Motor neuron (in vitro differentiated cells): ENCODE measurements at regions not wholly inside any gene's neighbourhood (a gene's known extent, or its start where the extent isn't known, plus 50 kb on each side); places are given as distances from the start of the nearest gene placed in this dataset.

Experiments used
- ATAC-seq, 8 experiments: fragments of 200-7000 bp; cut with Tn5 transposase; replicated peaks in 6 of 8; 2 replicates each; pipeline ENCODE4 v1.8.0; 2021; ENCODE audit warnings: mild to moderate bottlenecking in 8 of 8, moderate library complexity in 8 of 8
- H3K27ac ChIP-seq, 2 donors: fragments of 250-450 bp; sonication (Bioruptor Pico); 2 replicates each; pipeline ENCODE4 v1.9.0; 2021; ENCODE audit warnings: antibody characterized with exemption in 2 of 2, mild to moderate bottlenecking in 2 of 2, moderate library complexity in 1 of 2
- H3K4me1 ChIP-seq, 2 donors: fragments of 250-450 bp; sonication (Bioruptor Pico); replicated peaks in 1 of 2; 2 replicates each; pipeline ENCODE4 v1.6.1; 2021; ENCODE audit warnings: antibody characterized with exemption in 2 of 2, mild to moderate bottlenecking in 2 of 2, moderate library complexity in 1 of 2
- H3K4me3 ChIP-seq, 5 donors: fragments of 250-450 bp; sonication (Bioruptor Pico); 2 replicates each; pipeline ENCODE4 v1.9.0; 2021; ENCODE audit warnings: antibody characterized with exemption in 5 of 5, mild to moderate bottlenecking in 5 of 5, moderate library complexity in 4 of 5
- WGBS, 10 experiments: fragments of 450-650 bp; shearing (Covaris generic); methylation state at CpG; one replicate each; pipeline ENCODE4 v1.0.0; 2022; 5-methylcytosine and 5-hydroxymethylcytosine counted together
- in situ Hi-C, 9 experiments: fragments of 400-800 bp; cut with MboI; loops; one replicate each; pipeline ENCODE4 v1.15.0; 2021; ENCODE audit warnings: low sequenced_read_pairs in 9 of 9, low pct_unique_long_range_greater_than_20kb in 2 of 9; ENCODE audit not compliant: unreplicated experiment in 9 of 9

- ATAC-seq = no peak
- in situ Hi-C loops = no loop called here
- H3K4me1 ChIP-seq = peaks cover 0 to 4% of the 10 kb centered on the region in 2 donors
- H3K4me3 ChIP-seq = no peak overlapping the region
- no peak overlapping the region for H3K27ac ChIP-seq
- 25 to 99% (median 69%) methylated on average over 2 to 4 of the region's 4 CpGs; no CpG with 5 or more reads in 1 of the 10 experiments for WGBS, 10 experiments
Measured at GRCh38 chr7:85522070-85522469, 335.2 kb upstream of the SEMA3D start.

- WGBS, 10 experiments = 40 to 100% (median 90%) methylated on average over 1 to 3 of the region's 3 CpGs; no CpG with 5 or more reads in 1 of the 10 experiments
- ATAC-seq = peak in 1 of 8 experiments; percentile 30
- Histone ChIP-seq H3K4me3 (no peak overlapping the region), H3K27ac (no peak overlapping the region), H3K4me1 (peaks cover 0 to 3% of the 10 kb centered on the region in 2 donors)
- in situ Hi-C loops = no loop called here
Measured at GRCh38 chr7:85521108-85521694, 334.3 kb upstream of the SEMA3D start.

- no peaks in the 10 kb centered on the region for H3K4me1 ChIP-seq
Measured at GRCh38 chr7:85520175-85520574, 333.3 kb upstream of the SEMA3D start.

GRCh38 chr7:85516675-85517074 lies 329.8 kb upstream of the SEMA3D start:
- Histone ChIP-seq H3K4me1 (peaks cover 0 to 4% of the 10 kb centered on the region in 2 donors), H3K27ac (no peak overlapping the region), H3K4me3 (no peak overlapping the region)
- WGBS, 10 experiments = 56 to 100% (median 90%) methylated on average over 1 to 2 of the region's 2 CpGs; no CpG with 5 or more reads in 1 of the 10 experiments
- in situ Hi-C loops = no loop called here
- ATAC-seq = no peak

More at GRCh38 chr7:85520175-85520574, 333.3 kb upstream of the SEMA3D start:
- in situ Hi-C loops = no loop called here
- no peak overlapping the region for H3K27ac ChIP-seq
- ATAC-seq = no peak
- no peak overlapping the region for H3K4me3 ChIP-seq

- ATAC-seq = peak in 5 of 8 experiments; percentile 68 to 96 (median 92)
- Histone ChIP-seq H3K4me3 (no peak overlapping the region), H3K27ac (no peak overlapping the region), H3K4me1 (peaks cover 0 to 4% of the 10 kb centered on the region in 2 donors)
- in situ Hi-C loops = no loop called here
Measured at GRCh38 chr7:85512790-85513189, 325.9 kb upstream of the SEMA3D start.

GRCh38 chr7:85510287-85510686 lies 323.4 kb upstream of the SEMA3D start:
- Histone ChIP-seq H3K4me1 (peaks cover 0 to 4% of the 10 kb centered on the region in 2 donors), H3K27ac (no peak overlapping the region), H3K4me3 (no peak overlapping the region)
- 17 to 100% (median 86%) methylated on average over 1 to 2 of the region's 2 CpGs; no CpG with 5 or more reads in 1 of the 10 experiments for WGBS, 10 experiments
- peak in 1 of 8 experiments; percentile 33 for ATAC-seq
- in situ Hi-C loops = no loop called here

- in situ Hi-C loops = no loop called here
- 47 to 100% (median 71%) methylated on average over 1 to 2 of the region's 2 CpGs; no CpG with 5 or more reads in 6 of the 10 experiments for WGBS, 10 experiments
Measured at GRCh38 chr7:85509476-85509875, 322.6 kb upstream of the SEMA3D start.

GRCh38 chr7:85508642-85509410 lies 322.0 kb upstream of the SEMA3D start:
- no peak overlapping the region for H3K27ac ChIP-seq
- H3K4me3 ChIP-seq = no peak overlapping the region
- ATAC-seq = peak in 2 of 8 experiments; percentile 44 to 76
- in situ Hi-C loops = no loop called here
- 0 to 90% (median 67%) methylated on average over 1 to 4 of the region's 4 CpGs; no CpG with 5 or more reads in 2 of the 10 experiments for WGBS, 10 experiments
- peaks cover 0 to 4% of the 10 kb centered on the region in 2 donors for H3K4me1 ChIP-seq

More at GRCh38 chr7:85509476-85509875, 322.6 kb upstream of the SEMA3D start:
- Histone ChIP-seq H3K4me1 (peaks cover 0 to 4% of the 10 kb centered on the region in 2 donors), H3K4me3 (no peak overlapping the region), H3K27ac (no peak overlapping the region)
- peak in 2 of 8 experiments; percentile 66 to 76 for ATAC-seq

GRCh38 chr7:85498031-85498430 lies 311.2 kb upstream of the SEMA3D start:
- H3K4me3 ChIP-seq = no peak overlapping the region
- no peak overlapping the region for H3K27ac ChIP-seq
- in situ Hi-C loops = no loop called here
- no peak for ATAC-seq
- H3K4me1 ChIP-seq = no peaks in the 10 kb centered on the region

GRCh38 chr7:85489498-85489897 lies 302.6 kb upstream of the SEMA3D start:
- no peak for ATAC-seq
- H3K4me3 ChIP-seq = no peak overlapping the region
- no peaks in the 10 kb centered on the region for H3K4me1 ChIP-seq
- no peak overlapping the region for H3K27ac ChIP-seq
- in situ Hi-C loops = no loop called here
- WGBS, 10 experiments = 0 to 100% (median 96%) methylated on average over 1 to 3 of the region's 3 CpGs; no CpG with 5 or more reads in 2 of the 10 experiments

GRCh38 chr7:85488406-85488805 lies 301.6 kb upstream of the SEMA3D start:
- H3K4me3 ChIP-seq = no peak overlapping the region
- ATAC-seq = no peak
- no peak overlapping the region for H3K27ac ChIP-seq
- 46 to 100% (median 93%) methylated on average over 1 of the region's 1 CpG; no CpG with 5 or more reads in 1 of the 10 experiments for WGBS, 10 experiments
- in situ Hi-C loops = no loop called here
- H3K4me1 ChIP-seq = no peaks in the 10 kb centered on the region

GRCh38 chr7:85483177-85483576 lies 296.3 kb upstream of the SEMA3D start:
- Histone ChIP-seq H3K4me1 (no peaks in the 10 kb centered on the region), H3K4me3 (no peak overlapping the region), H3K27ac (no peak overlapping the region)
- 0 to 86% (median 43%) methylated on average over 1 of the region's 1 CpG; no CpG with 5 or more reads in 1 of the 10 experiments for WGBS, 10 experiments
- in situ Hi-C loops = no loop called here
- ATAC-seq = peak in 3 of 8 experiments; percentile 88 to 91 (median 89)

- no peak for ATAC-seq
- in situ Hi-C loops = no loop called here
- Histone ChIP-seq H3K27ac (no peak overlapping the region), H3K4me1 (no peaks in the 10 kb centered on the region), H3K4me3 (no peak overlapping the region)
- WGBS, 10 experiments = 14 to 100% (median 65%) methylated on average over 1 of the region's 1 CpG; no CpG with 5 or more reads in 4 of the 10 experiments
Measured at GRCh38 chr7:85480666-85481065, 293.8 kb upstream of the SEMA3D start.
